Left ventricle myocardium inferior (tissue), 1 donor: ENCODE measurements at regions not wholly inside any gene's neighbourhood (a gene's known extent, or its start where the extent isn't known, plus 50 kb on each side); places are given as distances from the start of the nearest gene placed in this dataset.

Experiments used
- DNase-seq: peaks from one replicate; pipeline ENCODE4 v3.0.0-alpha.2; 2020
- H3K27ac ChIP-seq: fragments of 200-600 bp; replicated peaks from 2 replicates; pipeline ENCODE4 v1.8.0; 2021
- H3K27me3 ChIP-seq: fragments of 200-600 bp; 2 replicates; pipeline ENCODE4 v1.8.0; 2021; ENCODE audit warnings: low read depth
- H3K36me3 ChIP-seq: fragments of 200-600 bp; 2 replicates; pipeline ENCODE4 v1.8.0; 2021
- H3K4me1 ChIP-seq: fragments of 200-600 bp; 2 replicates; pipeline ENCODE4 v1.8.0; 2021
- H3K4me3 ChIP-seq: fragments of 200-600 bp; 2 replicates; pipeline ENCODE4 v1.8.0; 2021; ENCODE audit warnings: mild to moderate bottlenecking, moderate library complexity
- H3K9me3 ChIP-seq: fragments of 200-600 bp; replicated peaks from 2 replicates; pipeline ENCODE4 v1.8.0; 2021
- CTCF ChIP-seq: fragments of 200-600 bp; IDR thresholded peaks from 2 replicates; pipeline ENCODE4 v1.8.0; 2021; ENCODE audit warnings: antibody characterized with exemption, mild to moderate bottlenecking, borderline replicate concordance
- intact Hi-C: fragments of 100-400 bp; cut with micrococcal nuclease; formaldehyde crosslinking; loops from one replicate; pipeline ENCODE4 v1.11.0; 2022
- donor health status: DM: no; HTN: yes; CAD: no; lungs with severe emphysema.

- intact Hi-C loops: no loop called here
- H3K9me3 ChIP-seq: peaks cover 20% of the 10 kb centered on the region
Observed at GRCh38 chr18:10229458-10229857, 225.0 kb upstream of the APCDD1 start.

GRCh38 chr18:10230072-10230471 lies 224.4 kb upstream of the APCDD1 start:
- H3K4me1 ChIP-seq: peaks cover 17% of the 10 kb centered on the region
- intact Hi-C loops: no loop called here
- no peak for DNase-seq
- no peaks in the 10 kb centered on the region for H3K27me3 ChIP-seq
- H3K4me3 ChIP-seq: no peak overlapping the region
- H3K9me3 ChIP-seq: peaks cover 14% of the 10 kb centered on the region
- no peaks in the 10 kb centered on the region for H3K36me3 ChIP-seq
- no peak overlapping the region for H3K27ac ChIP-seq
- TF ChIP-seq CTCF: no peak

More at GRCh38 chr18:10229458-10229857, 225.0 kb upstream of the APCDD1 start:
- Histone ChIP-seq H3K4me1 (peaks cover 14% of the 10 kb centered on the region), H3K27me3 (no peaks in the 10 kb centered on the region), H3K36me3 (no peaks in the 10 kb centered on the region), H3K4me3 (no peak overlapping the region), H3K27ac (no peak overlapping the region)
- DNase-seq: no peak
- TF ChIP-seq CTCF: no peak

GRCh38 chr18:10231220-10231619 lies 223.2 kb upstream of the APCDD1 start:
- no peak for TF ChIP-seq CTCF

GRCh38 chr18:10232062-10232461 lies 222.4 kb upstream of the APCDD1 start:
- peak; percentile 26 for TF ChIP-seq CTCF
- no peak overlapping the region for H3K4me3 ChIP-seq
- peak overlapping the region; percentile 0 for H3K27ac ChIP-seq
- peaks cover 5% of the 10 kb centered on the region for H3K9me3 ChIP-seq
- DNase-seq: no peak
- intact Hi-C loops: no loop called here
- H3K36me3 ChIP-seq: no peaks in the 10 kb centered on the region
- peaks cover 22% of the 10 kb centered on the region for H3K4me1 ChIP-seq
- H3K27me3 ChIP-seq: no peaks in the 10 kb centered on the region

More at GRCh38 chr18:10231220-10231619, 223.2 kb upstream of the APCDD1 start:
- H3K4me1 ChIP-seq: peaks cover 22% of the 10 kb centered on the region
- intact Hi-C loops: no loop called here
- peaks cover 5% of the 10 kb centered on the region for H3K9me3 ChIP-seq
- no peaks in the 10 kb centered on the region for H3K36me3 ChIP-seq
- H3K4me3 ChIP-seq: no peak overlapping the region
- no peak overlapping the region for H3K27ac ChIP-seq
- H3K27me3 ChIP-seq: no peaks in the 10 kb centered on the region
- no peak for DNase-seq

- intact Hi-C loops: no loop called here
- H3K36me3 ChIP-seq: no peaks in the 10 kb centered on the region
- H3K27ac ChIP-seq: no peak overlapping the region
- H3K4me3 ChIP-seq: no peak overlapping the region
- H3K9me3 ChIP-seq: peaks cover 5% of the 10 kb centered on the region
- no peak for DNase-seq
- TF ChIP-seq CTCF: no peak
- H3K4me1 ChIP-seq: peaks cover 20% of the 10 kb centered on the region
- no peaks in the 10 kb centered on the region for H3K27me3 ChIP-seq
Observed at GRCh38 chr18:10233082-10233875, 221.2 kb upstream of the APCDD1 start.
